Esophagus muscularis mucosa (tissue), 4 donors: ENCODE measurements at regions not wholly inside any gene's neighbourhood (a gene's known extent, or its start where the extent isn't known, plus 50 kb on each side); places are given as distances from the start of the nearest gene placed in this dataset.

Source experiments
- EP300 ChIP-seq: sonication (generic); formaldehyde crosslinking; IDR thresholded peaks from one replicate; pipeline ENCODE4 v1.6.1; 2017; ENCODE audit warnings: antibody characterized with exemption
- POLR2A ChIP-seq: fragments of 450-650 bp; IDR thresholded peaks from one replicate; pipeline ENCODE4 v1.6.1; 2017; ENCODE audit warnings: antibody characterized with exemption, moderate library complexity, mild to moderate bottlenecking, low read depth
- POLR2AphosphoS5 ChIP-seq, 2 donors: sonication (generic); formaldehyde crosslinking; IDR thresholded peaks; one replicate each; pipeline ENCODE4 v1.6.1; 2017; ENCODE audit warnings: antibody characterized with exemption in 2 of 2
- TF ChIP-seq, protein P1 (sequence below), 3 experiments: fragments of 200-600 bp in 2 of 3; fragments of 450-650 bp in 1 of 3; sonication (generic) in 2 of 3; IDR thresholded peaks; one replicate each; pipeline ENCODE4 v1.5.1; 2017 to 2019; ENCODE audit warnings: antibody characterized with exemption in 3 of 3, mild to moderate bottlenecking in 2 of 3, moderate library complexity in 1 of 3

DNA sequence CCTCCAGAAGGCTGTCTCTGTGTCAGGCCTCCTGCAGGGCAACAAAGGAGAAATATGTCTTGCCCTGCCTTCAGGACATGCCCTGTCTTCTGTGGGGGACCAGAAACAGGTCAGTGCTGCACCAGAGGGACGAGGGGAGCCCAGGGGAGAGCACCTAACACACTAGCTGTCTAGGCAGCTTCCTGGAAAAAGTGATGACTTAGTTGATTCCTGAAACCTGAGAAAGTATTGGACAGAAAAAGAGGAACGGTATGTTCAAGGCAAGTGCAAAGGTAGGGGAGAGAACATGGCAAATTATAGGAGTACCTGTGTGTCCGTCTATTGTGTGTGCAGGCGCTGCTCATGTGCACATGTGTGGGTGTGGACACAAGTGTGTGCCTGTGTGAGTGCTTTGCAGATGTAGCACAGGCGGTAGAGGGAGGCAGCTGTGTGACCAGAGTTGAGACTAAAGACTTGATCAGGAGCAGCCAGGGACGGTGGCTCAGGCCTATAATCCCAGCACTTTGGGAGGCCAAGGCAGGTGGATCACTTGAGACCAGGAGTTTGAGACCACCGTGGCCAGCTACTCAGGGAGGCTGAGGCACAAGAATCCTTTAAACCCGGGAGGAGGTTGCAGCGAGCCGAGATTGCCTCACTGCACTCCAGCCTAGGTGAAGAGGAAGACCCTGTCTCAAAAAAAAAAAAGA lies 119.5 kb downstream of the GYPC start:
- TF ChIP-seq, protein P1, sequence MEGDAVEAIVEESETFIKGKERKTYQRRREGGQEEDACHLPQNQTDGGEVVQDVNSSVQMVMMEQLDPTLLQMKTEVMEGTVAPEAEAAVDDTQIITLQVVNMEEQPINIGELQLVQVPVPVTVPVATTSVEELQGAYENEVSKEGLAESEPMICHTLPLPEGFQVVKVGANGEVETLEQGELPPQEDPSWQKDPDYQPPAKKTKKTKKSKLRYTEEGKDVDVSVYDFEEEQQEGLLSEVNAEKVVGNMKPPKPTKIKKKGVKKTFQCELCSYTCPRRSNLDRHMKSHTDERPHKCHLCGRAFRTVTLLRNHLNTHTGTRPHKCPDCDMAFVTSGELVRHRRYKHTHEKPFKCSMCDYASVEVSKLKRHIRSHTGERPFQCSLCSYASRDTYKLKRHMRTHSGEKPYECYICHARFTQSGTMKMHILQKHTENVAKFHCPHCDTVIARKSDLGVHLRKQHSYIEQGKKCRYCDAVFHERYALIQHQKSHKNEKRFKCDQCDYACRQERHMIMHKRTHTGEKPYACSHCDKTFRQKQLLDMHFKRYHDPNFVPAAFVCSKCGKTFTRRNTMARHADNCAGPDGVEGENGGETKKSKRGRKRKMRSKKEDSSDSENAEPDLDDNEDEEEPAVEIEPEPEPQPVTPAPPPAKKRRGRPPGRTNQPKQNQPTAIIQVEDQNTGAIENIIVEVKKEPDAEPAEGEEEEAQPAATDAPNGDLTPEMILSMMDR (IDR thresholded peaks at IDR 0.05) = no peak
- no peak for TF ChIP-seq POLR2AphosphoS5 (IDR thresholded peaks at IDR 0.05)
- no peak for TF ChIP-seq POLR2A
- TF ChIP-seq EP300 = no peak
